Gastroesophageal sphincter (tissue), 3 donors: ENCODE measurements at regions not wholly inside any gene's neighbourhood (a gene's known extent, or its start where the extent isn't known, plus 50 kb on each side); places are given as distances from the start of the nearest gene placed in this dataset.

Experiments
- CTCF ChIP-seq, 4 experiments: fragments of 200-600 bp in 2 of 4; fragments of 450-650 bp in 2 of 4; sonication (generic) in 1 of 4; IDR thresholded peaks; one replicate each; pipeline ENCODE4 v1.5.1; 2017 to 2019; ENCODE audit warnings: antibody characterized with exemption in 4 of 4, mild to moderate bottlenecking in 2 of 4, moderate library complexity in 2 of 4
- EP300 ChIP-seq: sonication (generic); formaldehyde crosslinking; IDR thresholded peaks from one replicate; pipeline ENCODE4 v1.6.1; 2017; ENCODE audit warnings: antibody characterized with exemption, mild to moderate bottlenecking
- POLR2A ChIP-seq, 2 donors: fragments of 450-650 bp; IDR thresholded peaks; one replicate each; pipeline ENCODE4 v1.6.1; 2017; ENCODE audit warnings: antibody characterized with exemption in 2 of 2, mild to moderate bottlenecking in 2 of 2, moderate library complexity in 1 of 2

- TF ChIP-seq POLR2A (IDR thresholded peaks at IDR 0.05): no peak
- TF ChIP-seq CTCF (IDR thresholded peaks at IDR 0.05): no peak
- no peak for TF ChIP-seq EP300
Observed at GRCh38 chr5:8615142-8615858, 746.4 kb downstream of the MTRR start.
